ENCODE measurements at regions not wholly inside any gene's neighbourhood (a gene's known extent, or its start where the extent isn't known, plus 50 kb on each side); places are given as distances from the start of the nearest gene placed in this dataset.

DNA sequence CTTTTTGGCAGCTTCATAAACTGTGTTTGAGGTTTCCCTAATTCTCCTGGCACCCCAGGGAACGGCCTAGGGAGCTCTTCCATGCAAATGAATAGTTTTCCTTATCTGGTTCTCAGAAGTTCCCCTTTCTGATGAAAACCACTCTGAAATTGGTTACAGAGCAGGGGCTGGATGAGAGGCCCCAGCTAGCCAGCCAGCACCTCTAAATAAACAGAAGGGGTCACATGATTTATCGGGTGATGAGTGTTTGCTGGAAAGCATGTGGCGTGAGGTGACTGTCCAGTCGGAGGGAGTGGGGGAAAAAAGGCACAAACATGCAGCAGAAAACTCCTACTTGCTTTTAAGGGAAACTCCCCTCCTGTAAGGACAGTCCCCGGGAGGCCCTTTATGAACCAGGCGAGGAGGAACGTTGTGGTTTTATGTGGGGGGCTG is 261.2 kb upstream of the ANKRD55 start (continued):
- TF ChIP-seq, protein P1, sequence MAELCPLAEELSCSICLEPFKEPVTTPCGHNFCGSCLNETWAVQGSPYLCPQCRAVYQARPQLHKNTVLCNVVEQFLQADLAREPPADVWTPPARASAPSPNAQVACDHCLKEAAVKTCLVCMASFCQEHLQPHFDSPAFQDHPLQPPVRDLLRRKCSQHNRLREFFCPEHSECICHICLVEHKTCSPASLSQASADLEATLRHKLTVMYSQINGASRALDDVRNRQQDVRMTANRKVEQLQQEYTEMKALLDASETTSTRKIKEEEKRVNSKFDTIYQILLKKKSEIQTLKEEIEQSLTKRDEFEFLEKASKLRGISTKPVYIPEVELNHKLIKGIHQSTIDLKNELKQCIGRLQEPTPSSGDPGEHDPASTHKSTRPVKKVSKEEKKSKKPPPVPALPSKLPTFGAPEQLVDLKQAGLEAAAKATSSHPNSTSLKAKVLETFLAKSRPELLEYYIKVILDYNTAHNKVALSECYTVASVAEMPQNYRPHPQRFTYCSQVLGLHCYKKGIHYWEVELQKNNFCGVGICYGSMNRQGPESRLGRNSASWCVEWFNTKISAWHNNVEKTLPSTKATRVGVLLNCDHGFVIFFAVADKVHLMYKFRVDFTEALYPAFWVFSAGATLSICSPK (IDR thresholded peaks at IDR 0.05; ENCODE audit: borderline replicate concordance): no peak
- TF ChIP-seq SRF (CRISPR knock-in tag; IDR thresholded peaks at IDR 0.05): no peak
- no peak for TF ChIP-seq SMARCC2 (IDR thresholded peaks at IDR 0.05; ENCODE audit: low read depth)
- TF ChIP-seq ETV5 (CRISPR knock-in tag; IDR thresholded peaks at IDR 0.05; ENCODE audit: low read depth): no peak
- TF ChIP-seq RUNX1 (IDR thresholded peaks at IDR 0.05; ENCODE audit: low read depth): no peak
- no peak for TF ChIP-seq CHD2 (IDR thresholded peaks at IDR 0.05; ENCODE audit: low read depth, low read length)
- TF ChIP-seq MEIS2 (IDR thresholded peaks at IDR 0.05; ENCODE audit: partially characterized antibody): peak; percentile 95
- TF ChIP-seq NFE2L1 (tag; IDR thresholded peaks at IDR 0.05; ENCODE audit: borderline replicate concordance, low read depth): no peak
- TF ChIP-seq RBM34 (IDR thresholded peaks at IDR 0.05; ENCODE audit: borderline replicate concordance, insufficient read depth, low read length): no peak
- TF ChIP-seq ZNF239 (CRISPR knock-in tag; IDR thresholded peaks at IDR 0.05): no peak
- TF ChIP-seq MYBL2 (IDR thresholded peaks at IDR 0.05; ENCODE audit: low read depth): no peak
- no peak for TF ChIP-seq MYBL2 (CRISPR knock-in tag; IDR thresholded peaks at IDR 0.05; ENCODE audit: borderline replicate concordance)
- TF ChIP-seq BMI1 (IDR thresholded peaks at IDR 0.05; ENCODE audit: low read length): no peak
- TF ChIP-seq ZNF766 (CRISPR knock-in tag; conservative IDR thresholded peaks at IDR 0.05): peak; percentile 42; the same call in 1 of the 2 replicates
- TF ChIP-seq ZBTB7A (IDR thresholded peaks at IDR 0.05; ENCODE audit: borderline replicate concordance, control insufficient read depth, low read depth, low read length): no peak
- TF ChIP-seq MTF1 (CRISPR knock-in tag; IDR thresholded peaks at IDR 0.05; ENCODE audit: borderline replicate concordance): no peak
- TF ChIP-seq, protein P2, sequence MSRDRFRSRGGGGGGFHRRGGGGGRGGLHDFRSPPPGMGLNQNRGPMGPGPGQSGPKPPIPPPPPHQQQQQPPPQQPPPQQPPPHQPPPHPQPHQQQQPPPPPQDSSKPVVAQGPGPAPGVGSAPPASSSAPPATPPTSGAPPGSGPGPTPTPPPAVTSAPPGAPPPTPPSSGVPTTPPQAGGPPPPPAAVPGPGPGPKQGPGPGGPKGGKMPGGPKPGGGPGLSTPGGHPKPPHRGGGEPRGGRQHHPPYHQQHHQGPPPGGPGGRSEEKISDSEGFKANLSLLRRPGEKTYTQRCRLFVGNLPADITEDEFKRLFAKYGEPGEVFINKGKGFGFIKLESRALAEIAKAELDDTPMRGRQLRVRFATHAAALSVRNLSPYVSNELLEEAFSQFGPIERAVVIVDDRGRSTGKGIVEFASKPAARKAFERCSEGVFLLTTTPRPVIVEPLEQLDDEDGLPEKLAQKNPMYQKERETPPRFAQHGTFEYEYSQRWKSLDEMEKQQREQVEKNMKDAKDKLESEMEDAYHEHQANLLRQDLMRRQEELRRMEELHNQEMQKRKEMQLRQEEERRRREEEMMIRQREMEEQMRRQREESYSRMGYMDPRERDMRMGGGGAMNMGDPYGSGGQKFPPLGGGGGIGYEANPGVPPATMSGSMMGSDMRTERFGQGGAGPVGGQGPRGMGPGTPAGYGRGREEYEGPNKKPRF (IDR thresholded peaks at IDR 0.05; ENCODE audit: low read depth, low read length): no peak
- no peak for TF ChIP-seq STAT5A (IDR thresholded peaks at IDR 0.05; ENCODE audit: borderline replicate concordance, low read length)
- TF ChIP-seq GABPB1 (CRISPR knock-in tag; IDR thresholded peaks at IDR 0.05): 0 out of 2 replicates have a peak, but pooled peaks have one; percentile 32
- TF ChIP-seq MECOM (CRISPR knock-in tag; IDR thresholded peaks at IDR 0.05): no peak
- no peak for TF ChIP-seq RFX5 (IDR thresholded peaks at IDR 0.05; ENCODE audit: low read depth, low read length)
- TF ChIP-seq MEF2A (IDR thresholded peaks at IDR 0.05; ENCODE audit: control insufficient read depth, low read depth, low read length): no peak
- TF ChIP-seq ETS2 (tag; IDR thresholded peaks at IDR 0.05; ENCODE audit: borderline replicate concordance, poor library complexity, severe bottlenecking): no peak
- TF ChIP-seq HOXB6 (CRISPR knock-in tag; IDR thresholded peaks at IDR 0.05; ENCODE audit: borderline replicate concordance): no peak
- TF ChIP-seq TAF7 (tag; IDR thresholded peaks at IDR 0.05): no peak
- TF ChIP-seq NCOA1 (IDR thresholded peaks at IDR 0.05; ENCODE audit: low read depth): no peak
- TF ChIP-seq, protein P3, sequence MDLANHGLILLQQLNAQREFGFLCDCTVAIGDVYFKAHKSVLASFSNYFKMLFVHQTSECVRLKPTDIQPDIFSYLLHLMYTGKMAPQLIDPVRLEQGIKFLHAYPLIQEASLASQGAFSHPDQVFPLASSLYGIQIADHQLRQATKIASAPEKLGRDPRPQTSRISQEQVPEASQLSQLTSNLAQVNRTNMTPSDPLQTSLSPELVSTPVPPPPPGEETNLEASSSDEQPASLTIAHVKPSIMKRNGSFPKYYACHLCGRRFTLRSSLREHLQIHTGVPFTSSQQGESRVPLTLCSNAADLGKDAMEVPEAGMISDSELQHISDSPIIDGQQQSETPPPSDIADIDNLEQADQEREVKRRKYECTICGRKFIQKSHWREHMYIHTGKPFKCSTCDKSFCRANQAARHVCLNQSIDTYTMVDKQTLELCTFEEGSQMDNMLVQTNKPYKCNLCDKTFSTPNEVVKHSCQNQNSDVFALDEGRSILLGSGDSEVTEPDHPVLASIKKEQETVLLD (IDR thresholded peaks at IDR 0.05): no peak

Data from K562 (cell line).